ENCODE measurements at regions not wholly inside any gene's neighbourhood (a gene's known extent, or its start where the extent isn't known, plus 50 kb on each side); places are given as distances from the start of the nearest gene placed in this dataset.

DNA sequence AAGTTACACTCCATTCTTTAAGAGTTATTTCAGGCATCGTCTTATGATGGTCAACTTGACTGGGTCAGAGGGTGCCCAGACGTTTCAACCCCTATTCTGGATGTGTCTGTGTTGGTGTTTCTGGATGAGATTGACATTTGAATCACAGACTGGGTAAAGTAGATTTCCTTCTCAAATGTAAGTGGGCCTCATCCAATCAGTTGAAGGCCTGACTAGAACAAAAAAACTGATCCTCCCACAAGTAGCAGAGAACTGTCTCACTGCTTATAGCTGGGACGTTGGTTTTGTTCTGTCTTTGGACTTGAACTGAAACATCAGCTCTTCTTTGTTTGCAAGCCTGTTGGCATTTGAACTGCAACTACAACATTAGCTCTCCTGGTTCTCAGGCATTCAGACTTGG, 76.3 kb upstream of the LYZL1 start:
- no peak for FAIRE-seq
- no peak for DNase-seq (ENCODE audit: low read depth, low spot score)
- Histone ChIP-seq H3K36me3 (ENCODE audit: control insufficient read depth in 2 of 2, insufficient read depth in 2 of 2, low read length in 1 of 2) (no peaks in the 10 kb centered on the region), H3K9ac (ENCODE audit: control insufficient read depth, insufficient read depth, low read length) (no peak overlapping the region), H3K27ac (ENCODE audit: control insufficient read depth, insufficient read depth) (no peak overlapping the region), H3K4me2 (ENCODE audit: control insufficient read depth, insufficient read depth) (no peak overlapping the region), H3K79me2 (ENCODE audit: control insufficient read depth, insufficient read depth, low read length) (no peaks in the 10 kb centered on the region), H3K4me3 (no peak overlapping the region), H4K20me1 (ENCODE audit: control insufficient read depth, insufficient read depth) (no peaks in the 10 kb centered on the region), H3K9me3 (replicated peaks; ENCODE audit: control insufficient read depth, insufficient read depth, low read length) (no peaks in the 10 kb centered on the region), H3K4me1 (ENCODE audit: control insufficient read depth, insufficient read depth, low read length) (no peaks in the 10 kb centered on the region), H2AFZ (ENCODE audit: control insufficient read depth, low read depth, low read length) (no peak overlapping the region), H3K27me3 (replicated peaks in 1 of 2; ENCODE audit: control insufficient read depth in 2 of 2, insufficient read depth in 2 of 2, low read length in 1 of 2) (no peaks in the 10 kb centered on the region)
- intact Hi-C loops (cut with micrococcal nuclease; ENCODE audit: unreplicated experiment), result no loop called here
- ChIA-PET POLR2A (no interaction called here), RAD21 (ENCODE audit: unreplicated experiment) (no interaction called here), SMC1A (ENCODE audit: uncharacterized antibody, unreplicated experiment) (no interaction called here), CTCF (no interaction called here)
- TF ChIP-seq SUPT20H (IDR thresholded peaks at IDR 0.05; ENCODE audit: borderline replicate concordance, control insufficient read depth, low read depth, low read length) (no peak), ZZZ3 (IDR thresholded peaks at IDR 0.05; ENCODE audit: control insufficient read depth, insufficient read length, low read depth) (no peak), NBN (IDR thresholded peaks at IDR 0.05) (no peak), POU2F2 (IDR thresholded peaks at IDR 0.05; ENCODE audit: borderline replicate concordance, low read depth, low read length) (no peak), RB1 (IDR thresholded peaks at IDR 0.05; ENCODE audit: borderline replicate concordance) (no peak)
- TF ChIP-seq, protein P1, sequence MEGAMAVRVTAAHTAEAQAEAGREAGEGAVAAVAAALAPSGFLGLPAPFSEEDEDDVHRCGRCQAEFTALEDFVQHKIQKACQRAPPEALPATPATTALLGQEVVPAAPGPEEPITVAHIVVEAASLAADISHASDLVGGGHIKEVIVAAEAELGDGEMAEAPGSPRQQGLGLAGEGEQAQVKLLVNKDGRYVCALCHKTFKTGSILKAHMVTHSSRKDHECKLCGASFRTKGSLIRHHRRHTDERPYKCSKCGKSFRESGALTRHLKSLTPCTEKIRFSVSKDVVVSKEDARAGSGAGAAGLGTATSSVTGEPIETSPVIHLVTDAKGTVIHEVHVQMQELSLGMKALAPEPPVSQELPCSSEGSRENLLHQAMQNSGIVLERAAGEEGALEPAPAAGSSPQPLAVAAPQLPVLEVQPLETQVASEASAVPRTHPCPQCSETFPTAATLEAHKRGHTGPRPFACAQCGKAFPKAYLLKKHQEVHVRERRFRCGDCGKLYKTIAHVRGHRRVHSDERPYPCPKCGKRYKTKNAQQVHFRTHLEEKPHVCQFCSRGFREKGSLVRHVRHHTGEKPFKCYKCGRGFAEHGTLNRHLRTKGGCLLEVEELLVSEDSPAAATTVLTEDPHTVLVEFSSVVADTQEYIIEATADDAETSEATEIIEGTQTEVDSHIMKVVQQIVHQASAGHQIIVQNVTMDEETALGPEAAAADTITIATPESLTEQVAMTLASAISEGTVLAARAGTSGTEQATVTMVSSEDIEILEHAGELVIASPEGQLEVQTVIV (IDR thresholded peaks at IDR 0.05; ENCODE audit: borderline replicate concordance, partially characterized antibody), result no peak
- TF ChIP-seq, protein P2, sequence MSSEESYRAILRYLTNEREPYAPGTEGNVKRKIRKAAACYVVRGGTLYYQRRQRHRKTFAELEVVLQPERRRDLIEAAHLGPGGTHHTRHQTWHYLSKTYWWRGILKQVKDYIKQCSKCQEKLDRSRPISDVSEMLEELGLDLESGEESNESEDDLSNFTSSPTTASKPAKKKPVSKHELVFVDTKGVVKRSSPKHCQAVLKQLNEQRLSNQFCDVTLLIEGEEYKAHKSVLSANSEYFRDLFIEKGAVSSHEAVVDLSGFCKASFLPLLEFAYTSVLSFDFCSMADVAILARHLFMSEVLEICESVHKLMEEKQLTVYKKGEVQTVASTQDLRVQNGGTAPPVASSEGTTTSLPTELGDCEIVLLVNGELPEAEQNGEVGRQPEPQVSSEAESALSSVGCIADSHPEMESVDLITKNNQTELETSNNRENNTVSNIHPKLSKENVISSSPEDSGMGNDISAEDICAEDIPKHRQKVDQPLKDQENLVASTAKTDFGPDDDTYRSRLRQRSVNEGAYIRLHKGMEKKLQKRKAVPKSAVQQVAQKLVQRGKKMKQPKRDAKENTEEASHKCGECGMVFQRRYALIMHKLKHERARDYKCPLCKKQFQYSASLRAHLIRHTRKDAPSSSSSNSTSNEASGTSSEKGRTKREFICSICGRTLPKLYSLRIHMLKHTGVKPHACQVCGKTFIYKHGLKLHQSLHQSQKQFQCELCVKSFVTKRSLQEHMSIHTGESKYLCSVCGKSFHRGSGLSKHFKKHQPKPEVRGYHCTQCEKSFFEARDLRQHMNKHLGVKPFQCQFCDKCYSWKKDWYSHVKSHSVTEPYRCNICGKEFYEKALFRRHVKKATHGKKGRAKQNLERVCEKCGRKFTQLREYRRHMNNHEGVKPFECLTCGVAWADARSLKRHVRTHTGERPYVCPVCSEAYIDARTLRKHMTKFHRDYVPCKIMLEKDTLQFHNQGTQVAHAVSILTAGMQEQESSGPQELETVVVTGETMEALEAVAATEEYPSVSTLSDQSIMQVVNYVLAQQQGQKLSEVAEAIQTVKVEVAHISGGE (CRISPR knock-in tag; IDR thresholded peaks at IDR 0.05), result no peak
- TF ChIP-seq, protein P3, sequence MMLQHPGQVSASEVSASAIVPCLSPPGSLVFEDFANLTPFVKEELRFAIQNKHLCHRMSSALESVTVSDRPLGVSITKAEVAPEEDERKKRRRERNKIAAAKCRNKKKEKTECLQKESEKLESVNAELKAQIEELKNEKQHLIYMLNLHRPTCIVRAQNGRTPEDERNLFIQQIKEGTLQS (IDR thresholded peaks at IDR 0.05; ENCODE audit: borderline replicate concordance, extremely low read depth, low read depth, low read length), result no peak
- ATAC-seq, result no peak
- 4% methylated on average over 3 of the region's 3 CpGs for WGBS (ENCODE audit: insufficient coverage, insufficient replicate concordance, low lambda C conversion rate, missing lambda C conversion rate)
- no TSS peak for BruUV-seq (replicated peaks)
- in situ Hi-C loops (cut with MboI), result no loop called here

All from GM12878 (cell line).